ENCODE measurements at regions not wholly inside any gene's neighbourhood (a gene's known extent, or its start where the extent isn't known, plus 50 kb on each side); places are given as distances from the start of the nearest gene placed in this dataset.

GRCh38 chr5:36355516-36355915 is 53.8 kb upstream of the RANBP3L start:
- no peaks in the 10 kb centered on the region for H3K27me3 ChIP-seq
- H3K9me3 ChIP-seq (replicated peaks): no peaks in the 10 kb centered on the region
- H3K4me3 ChIP-seq: no peak overlapping the region
- H3K36me3 ChIP-seq: no peaks in the 10 kb centered on the region
- peaks cover 3% of the 10 kb centered on the region; the same call in 1 of the 2 replicates for H3K4me1 ChIP-seq
- no peak for DNase-seq
- no peak overlapping the region for H3K27ac ChIP-seq

GRCh38 chr5:36356915-36357314 is 55.2 kb upstream of the RANBP3L start:
- Histone ChIP-seq H3K36me3 (no peaks in the 10 kb centered on the region; the same call in 1 of the 2 replicates), H3K4me1 (peaks cover 3% of the 10 kb centered on the region; the same call in 1 of the 2 replicates), H3K9me3 (replicated peaks) (no peaks in the 10 kb centered on the region), H3K27ac (no peak overlapping the region), H3K4me3 (no peak overlapping the region), H3K27me3 (no peaks in the 10 kb centered on the region; the same call in 1 of the 2 replicates)
- no peak for DNase-seq

DNA sequence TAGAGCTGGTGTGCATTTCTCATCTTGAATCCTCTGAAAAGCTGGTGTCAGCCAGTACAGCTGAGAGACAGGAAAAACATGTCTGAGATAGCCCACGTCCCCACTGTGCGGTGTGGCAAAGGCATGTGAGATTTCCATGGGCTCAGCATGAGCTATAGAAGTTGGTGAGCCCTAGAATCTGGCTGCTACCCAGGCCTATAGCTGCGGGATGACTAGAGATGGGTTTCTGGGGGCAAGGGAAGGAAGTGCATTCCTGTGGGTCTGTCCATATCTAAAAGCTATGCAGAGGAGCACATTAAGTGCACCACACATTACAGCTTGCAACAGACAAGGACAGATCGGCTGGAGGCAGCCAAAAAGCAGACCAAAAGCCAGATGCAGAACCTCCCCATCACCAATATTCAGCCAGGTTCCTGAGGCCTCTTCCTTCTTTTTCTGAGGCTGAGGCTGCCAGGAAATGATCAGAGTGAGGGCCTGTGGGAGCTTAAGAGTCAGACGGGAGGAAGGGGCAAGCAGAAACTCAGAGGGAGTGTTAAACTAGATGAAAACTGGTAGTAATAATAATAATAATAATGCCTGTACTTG is 55.8 kb upstream of the RANBP3L start:
- Histone ChIP-seq H3K27me3 (no peaks in the 10 kb centered on the region; the same call in 1 of the 2 replicates), H3K4me3 (no peak overlapping the region), H3K27ac (no peak overlapping the region), H3K9me3 (replicated peaks) (no peaks in the 10 kb centered on the region), H3K36me3 (no peaks in the 10 kb centered on the region; the same call in 1 of the 2 replicates), H3K4me1 (peaks cover 3% of the 10 kb centered on the region; the same call in 1 of the 2 replicates)
- peak in 1 of 2 experiments; percentile 7 for DNase-seq

DNA sequence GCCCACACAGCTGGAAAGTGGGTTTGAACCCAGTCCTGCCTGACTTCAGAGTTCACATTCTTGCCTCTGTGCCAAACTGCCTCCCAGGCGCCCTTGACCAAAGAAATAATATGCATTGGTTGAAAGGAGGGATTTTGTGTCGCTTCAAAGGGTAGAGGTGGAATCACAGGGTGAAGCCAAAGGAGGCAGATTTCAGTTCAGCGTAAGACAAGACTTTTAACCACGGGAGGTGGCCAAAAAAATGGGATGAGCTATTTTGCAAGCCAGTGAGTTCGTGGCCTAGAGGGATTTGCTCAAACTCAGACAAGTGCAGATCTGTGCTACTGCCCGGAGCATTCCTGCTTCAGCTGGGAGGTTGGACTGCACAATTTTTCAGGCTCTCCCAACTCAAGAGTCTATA is 57.6 kb upstream of the RANBP3L start:
- DNase-seq: no peak
- H3K9me3 ChIP-seq (replicated peaks): no peaks in the 10 kb centered on the region
- no peak overlapping the region for H3K4me3 ChIP-seq
- H3K27me3 ChIP-seq: no peaks in the 10 kb centered on the region; the same call in 1 of the 2 replicates
- no peak overlapping the region for H3K27ac ChIP-seq
- H3K36me3 ChIP-seq: no peaks in the 10 kb centered on the region; the same call in 1 of the 2 replicates
- H3K4me1 ChIP-seq: peaks cover 3% of the 10 kb centered on the region; the same call in 1 of the 2 replicates

DNA sequence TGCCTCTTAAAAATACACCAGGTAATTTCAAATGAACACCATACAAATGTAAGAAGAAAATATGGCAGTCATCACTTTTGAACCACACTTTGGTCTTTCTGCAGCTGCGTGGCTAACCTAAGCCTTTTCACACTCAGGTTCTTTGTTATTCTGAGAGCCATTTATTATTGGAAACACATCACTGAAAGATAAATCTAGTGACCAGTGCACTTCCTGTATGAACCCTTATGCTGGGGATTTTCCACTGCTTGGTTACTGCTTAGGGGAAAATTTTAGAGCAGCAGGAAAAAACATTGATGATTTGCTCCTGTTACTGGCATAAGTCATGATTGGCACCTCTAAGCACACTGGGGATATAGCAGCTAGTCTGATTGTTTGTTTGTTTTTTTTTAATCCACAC is 58.6 kb upstream of the RANBP3L start:
- DNase-seq: no peak
- Histone ChIP-seq H3K36me3 (no peaks in the 10 kb centered on the region; the same call in 1 of the 2 replicates), H3K27me3 (no peaks in the 10 kb centered on the region; the same call in 1 of the 2 replicates), H3K9me3 (replicated peaks) (no peaks in the 10 kb centered on the region), H3K4me3 (no peak overlapping the region), H3K27ac (no peak overlapping the region), H3K4me1 (peaks cover 3% of the 10 kb centered on the region; the same call in 1 of the 2 replicates)

DNA sequence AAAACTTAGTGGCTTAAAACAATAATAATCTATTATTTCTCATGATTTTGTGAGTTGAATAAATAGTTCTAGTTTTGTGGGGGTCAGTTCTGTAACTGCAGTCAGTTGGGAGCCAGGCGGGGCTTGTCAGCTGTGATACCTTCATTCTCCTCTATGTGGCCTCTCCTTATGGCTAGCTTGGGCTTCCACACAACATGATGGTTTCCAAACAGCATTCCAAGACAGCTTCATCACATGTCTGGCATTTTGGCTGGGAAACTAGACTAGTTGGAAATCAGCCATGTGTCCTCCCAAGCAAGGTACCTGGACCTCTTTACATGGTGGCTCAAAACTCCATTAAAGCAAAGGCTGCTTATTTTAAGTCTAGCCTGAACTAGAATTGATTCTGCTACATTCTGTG is 61.4 kb upstream of the RANBP3L start:
- Histone ChIP-seq H3K4me3 (no peak overlapping the region), H3K4me1 (no peaks in the 10 kb centered on the region), H3K36me3 (no peaks in the 10 kb centered on the region; the same call in 1 of the 2 replicates), H3K27ac (no peak overlapping the region), H3K9me3 (replicated peaks) (no peaks in the 10 kb centered on the region), H3K27me3 (no peaks in the 10 kb centered on the region; the same call in 1 of the 2 replicates)
- peak; percentile 11 to 15 for DNase-seq

GRCh38 chr5:36363744-36364143 is 62.0 kb upstream of the RANBP3L start:
- no peak for DNase-seq
- H3K36me3 ChIP-seq: no peaks in the 10 kb centered on the region; the same call in 1 of the 2 replicates
- no peaks in the 10 kb centered on the region for H3K4me1 ChIP-seq
- H3K27ac ChIP-seq: no peak overlapping the region
- H3K27me3 ChIP-seq: no peaks in the 10 kb centered on the region; the same call in 1 of the 2 replicates
- no peaks in the 10 kb centered on the region for H3K9me3 ChIP-seq (replicated peaks)
- H3K4me3 ChIP-seq: no peak overlapping the region

GRCh38 chr5:36364473-36364872 is 62.8 kb upstream of the RANBP3L start:
- Histone ChIP-seq H3K4me1 (no peaks in the 10 kb centered on the region), H3K4me3 (no peak overlapping the region), H3K27me3 (no peaks in the 10 kb centered on the region; the same call in 1 of the 2 replicates), H3K36me3 (no peaks in the 10 kb centered on the region; the same call in 1 of the 2 replicates), H3K9me3 (replicated peaks) (no peaks in the 10 kb centered on the region), H3K27ac (no peak overlapping the region)
- no peak for DNase-seq

- H3K36me3 ChIP-seq: no peaks in the 10 kb centered on the region; the same call in 1 of the 2 replicates
- H3K27me3 ChIP-seq: no peaks in the 10 kb centered on the region; the same call in 1 of the 2 replicates
- no peaks in the 10 kb centered on the region for H3K9me3 ChIP-seq (replicated peaks)
- no peak overlapping the region for H3K4me3 ChIP-seq
- no peak for DNase-seq
- H3K4me1 ChIP-seq: no peaks in the 10 kb centered on the region
- H3K27ac ChIP-seq: no peak overlapping the region
Observed at GRCh38 chr5:36365896-36366295, 64.2 kb upstream of the RANBP3L start.

GRCh38 chr5:36366883-36367282 is 65.2 kb upstream of the RANBP3L start:
- Histone ChIP-seq H3K27ac (no peak overlapping the region), H3K27me3 (no peaks in the 10 kb centered on the region), H3K36me3 (no peaks in the 10 kb centered on the region), H3K9me3 (replicated peaks) (no peaks in the 10 kb centered on the region), H3K4me3 (no peak overlapping the region), H3K4me1 (no peaks in the 10 kb centered on the region)
- no peak for DNase-seq

DNA sequence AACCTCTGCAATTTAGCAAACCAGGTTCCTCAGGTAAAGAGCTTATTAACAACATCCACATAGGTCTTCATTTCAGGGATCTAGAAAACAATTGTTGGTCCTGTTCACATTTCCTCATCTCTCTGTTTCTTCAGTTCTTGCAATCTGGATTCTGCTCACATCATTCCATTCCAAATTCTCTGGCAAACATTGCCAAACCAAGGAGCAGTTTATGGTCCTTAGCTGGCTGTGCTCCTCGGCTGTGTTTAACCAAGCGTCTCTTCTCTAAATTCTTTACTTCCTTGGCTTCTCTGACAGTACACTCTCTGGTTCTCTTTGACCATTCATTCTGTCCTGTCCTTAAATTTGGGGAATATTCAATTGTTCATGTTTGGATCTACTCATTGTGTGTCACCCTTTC is 65.8 kb upstream of the RANBP3L start:
- DNase-seq: no peak
- Histone ChIP-seq H3K4me3 (no peak overlapping the region), H3K36me3 (no peaks in the 10 kb centered on the region), H3K4me1 (no peaks in the 10 kb centered on the region), H3K27ac (no peak overlapping the region), H3K27me3 (no peaks in the 10 kb centered on the region), H3K9me3 (replicated peaks) (no peaks in the 10 kb centered on the region)

DNA sequence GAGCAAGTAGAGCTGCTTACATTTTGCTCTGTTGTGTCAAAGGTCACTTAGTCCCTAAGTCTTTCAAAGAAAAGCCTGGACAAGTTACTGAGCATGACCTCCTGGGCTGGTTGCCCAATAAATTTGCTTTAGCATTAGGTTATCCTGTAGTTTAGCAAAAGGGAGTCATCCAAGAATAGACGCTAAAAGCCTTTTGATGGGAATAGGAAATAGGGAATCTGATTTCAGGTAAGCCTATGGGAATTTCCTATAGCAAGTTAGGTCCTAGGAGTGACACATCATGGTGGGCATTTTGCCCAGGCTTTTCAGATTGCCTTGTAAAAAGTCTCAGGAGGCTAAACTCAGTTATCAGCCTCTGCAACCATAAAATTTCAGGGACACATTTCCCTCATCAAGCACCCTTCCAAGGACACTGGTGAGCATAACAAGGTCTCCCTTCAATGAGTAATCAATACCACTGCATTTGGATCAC is 67.6 kb upstream of the RANBP3L start:
- Histone ChIP-seq H3K9me3 (replicated peaks) (no peaks in the 10 kb centered on the region), H3K4me3 (no peak overlapping the region), H3K27me3 (no peaks in the 10 kb centered on the region), H3K27ac (no peak overlapping the region), H3K36me3 (no peaks in the 10 kb centered on the region), H3K4me1 (no peaks in the 10 kb centered on the region)
- DNase-seq: no peak

DNA sequence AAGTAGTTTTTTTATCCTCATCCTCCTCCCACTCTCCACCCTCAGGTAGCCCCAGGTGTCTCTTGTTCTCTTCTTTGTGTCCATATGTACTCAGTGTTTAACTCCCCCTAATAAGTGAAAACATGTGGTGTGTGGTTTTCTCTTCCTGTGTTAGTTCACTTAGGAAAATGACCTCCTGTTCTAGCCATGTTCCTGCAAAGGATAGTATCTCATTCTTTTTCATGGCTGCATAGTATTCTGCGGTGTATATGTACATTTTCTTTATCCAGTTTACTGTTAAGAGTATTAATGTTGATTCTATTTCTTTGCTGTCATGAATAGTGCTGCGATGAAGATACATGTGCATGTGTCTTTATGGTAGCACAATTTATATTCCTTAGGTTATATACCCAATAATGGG is 68.4 kb upstream of the RANBP3L start:
- Histone ChIP-seq H3K27ac (no peak overlapping the region), H3K4me1 (no peaks in the 10 kb centered on the region), H3K4me3 (no peak overlapping the region), H3K9me3 (replicated peaks) (no peaks in the 10 kb centered on the region), H3K27me3 (no peaks in the 10 kb centered on the region), H3K36me3 (no peaks in the 10 kb centered on the region)
- DNase-seq: no peak

DNA sequence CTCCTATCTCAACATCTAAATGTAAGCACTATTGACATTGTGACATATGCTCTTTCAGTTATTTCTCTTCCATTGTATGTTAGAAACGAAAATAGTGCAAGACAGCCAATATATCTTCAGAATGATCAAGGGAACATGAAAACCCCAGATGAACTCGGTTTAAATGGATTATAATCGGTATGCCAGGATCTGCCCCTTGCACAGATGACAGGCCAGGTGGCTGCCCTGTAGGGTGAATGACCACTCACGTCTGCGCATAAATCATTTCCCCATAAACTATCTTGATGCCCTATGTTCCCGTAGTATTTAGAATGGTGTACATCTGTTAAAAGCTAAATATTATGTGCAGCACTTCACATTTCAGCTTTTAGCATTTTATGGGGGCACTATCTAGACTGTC is 69.7 kb upstream of the RANBP3L start:
- no peak overlapping the region for H3K27ac ChIP-seq

DNA sequence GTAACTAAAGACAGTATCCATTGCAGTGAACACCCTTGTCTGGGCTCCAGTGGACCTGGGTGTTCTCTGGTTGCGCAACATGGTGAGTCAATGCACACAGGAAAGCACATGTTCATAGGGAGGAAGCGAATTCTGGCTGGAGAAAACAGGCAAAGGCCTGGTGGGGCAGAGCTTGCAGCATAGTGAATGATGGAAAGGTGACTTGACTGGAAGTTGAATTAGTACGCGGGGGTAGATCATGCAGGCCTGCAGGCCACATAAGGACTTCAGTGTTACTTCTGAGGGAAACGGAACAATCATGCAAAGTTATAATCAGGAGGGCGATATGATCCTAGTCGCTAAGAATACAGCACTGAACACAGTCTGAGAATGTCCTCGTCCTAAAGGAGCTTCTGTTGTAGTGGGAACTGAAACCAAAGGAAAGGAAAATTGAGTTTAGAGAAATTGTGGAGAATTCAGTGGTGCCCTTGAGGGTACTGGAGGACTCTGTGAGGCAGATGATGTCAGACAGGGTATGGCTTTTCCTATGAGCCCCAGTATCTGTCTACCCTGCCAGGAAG is 71.9 kb upstream of the RANBP3L start:
- Histone ChIP-seq H3K4me1 (no peaks in the 10 kb centered on the region), H3K4me3 (no peak overlapping the region), H3K27me3 (no peaks in the 10 kb centered on the region), H3K9me3 (replicated peaks) (no peaks in the 10 kb centered on the region), H3K27ac (no peak overlapping the region), H3K36me3 (no peaks in the 10 kb centered on the region)
- no peak for DNase-seq

More for the DNA sequence above, 69.7 kb upstream of the RANBP3L start:
- H3K36me3 ChIP-seq: no peaks in the 10 kb centered on the region
- no peaks in the 10 kb centered on the region for H3K9me3 ChIP-seq (replicated peaks)
- H3K4me1 ChIP-seq: no peaks in the 10 kb centered on the region
- DNase-seq: no peak
- H3K27me3 ChIP-seq: no peaks in the 10 kb centered on the region
- H3K4me3 ChIP-seq: no peak overlapping the region
